GM21786 (cell line): ENCODE measurements at regions not wholly inside any gene's neighbourhood (a gene's known extent, or its start where the extent isn't known, plus 50 kb on each side); places are given as distances from the start of the nearest gene placed in this dataset.

ENCODE experiments used
- ATAC-seq: cut with Tn5 transposase; IDR thresholded peaks from one replicate; pipeline ENCODE4 v1.9.1; 2021; ENCODE audit not compliant: unreplicated experiment

DNA sequence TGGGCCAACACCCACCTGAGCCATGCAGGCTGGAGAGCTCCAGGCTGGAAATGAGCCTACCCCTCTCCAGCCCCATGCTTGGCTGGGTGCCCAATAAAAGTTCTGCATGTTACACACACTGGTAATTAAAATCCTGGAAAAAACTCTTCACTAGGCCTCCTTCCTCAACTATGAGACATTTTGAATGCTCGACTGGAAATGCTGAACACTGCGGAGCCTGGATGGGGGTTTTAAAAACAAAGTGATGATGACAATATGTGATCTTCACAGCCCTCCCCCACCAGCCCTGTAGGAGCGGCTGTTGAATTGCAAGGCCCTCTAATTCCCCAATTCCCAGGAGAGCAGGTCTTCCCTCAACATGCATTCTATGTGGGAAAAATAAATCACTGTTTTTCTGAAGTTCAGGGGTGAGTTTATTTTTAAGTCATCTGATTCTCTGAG, 179.2 kb downstream of the TTC32 start:
- ATAC-seq, result no peak

- no peak for ATAC-seq
These were observed 181.5 kb downstream of the TTC32 start for GRCh38 chr2:19720306-19720705.

DNA sequence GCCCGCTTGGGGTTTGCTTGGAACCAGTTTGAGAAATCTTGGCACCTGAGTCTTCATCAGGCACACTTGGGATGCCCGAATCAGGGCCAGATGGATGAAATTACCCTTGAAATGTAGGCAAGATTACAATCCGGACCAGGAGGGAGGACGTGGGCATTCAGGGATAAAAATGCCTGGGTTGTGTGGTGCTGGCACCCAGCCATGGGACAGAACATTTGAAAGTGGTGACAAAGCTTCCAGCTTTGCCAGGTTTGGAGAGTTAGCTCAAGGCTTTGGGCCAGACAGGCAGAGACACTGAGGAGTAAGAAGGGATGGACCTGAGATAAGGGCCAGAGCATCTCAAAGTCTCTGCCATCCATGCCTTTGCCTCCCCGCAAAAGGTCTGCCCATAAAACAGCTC, 182.2 kb downstream of the TTC32 start:
- no peak for ATAC-seq

GRCh38 chr2:19717446-19717845, 184.3 kb downstream of the TTC32 start:
- no peak for ATAC-seq

DNA sequence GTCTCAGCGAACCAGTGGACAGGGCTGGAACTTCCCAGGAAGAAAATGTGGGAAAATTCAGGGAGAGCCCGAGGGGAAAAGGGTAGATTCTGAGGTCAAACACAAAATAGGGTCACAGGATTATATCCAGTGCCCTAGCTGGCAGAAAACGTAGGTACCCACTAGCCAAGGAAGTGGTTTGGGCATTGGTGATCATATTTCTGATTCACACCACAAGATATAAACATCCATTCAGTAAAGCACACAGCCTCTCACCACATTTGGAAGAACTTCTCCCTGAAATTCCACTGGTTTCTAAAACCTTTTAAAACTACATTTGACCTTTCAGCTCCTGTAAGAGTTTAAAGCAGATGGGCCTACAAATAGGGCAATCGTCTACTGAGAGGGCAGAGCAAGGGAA, 186.9 kb downstream of the TTC32 start:
- no peak for ATAC-seq

DNA sequence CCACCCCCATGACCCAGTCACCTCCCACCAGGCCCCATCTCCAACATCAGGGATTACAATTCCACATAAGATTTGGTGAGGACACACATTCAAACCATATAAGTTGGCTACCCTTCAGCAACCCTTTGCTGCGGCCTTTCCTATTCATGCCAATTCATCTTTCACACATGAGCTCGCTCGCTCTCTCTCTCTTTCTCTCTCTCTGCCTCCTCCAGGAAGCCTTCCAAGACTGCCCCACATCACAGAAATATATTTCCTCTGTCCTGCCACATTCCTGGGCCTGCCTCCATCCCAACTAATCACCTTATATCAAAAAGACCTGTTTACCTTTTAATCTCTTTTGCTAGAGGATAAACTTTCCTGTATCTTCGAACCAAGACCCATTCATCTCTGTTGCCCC, 188.9 kb downstream of the TTC32 start:
- ATAC-seq, result no peak

- ATAC-seq, result no peak
These were observed 190.1 kb downstream of the TTC32 start for GRCh38 chr2:19711470-19712372.

GRCh38 chr2:19710230-19710629, 191.6 kb downstream of the TTC32 start:
- ATAC-seq, result no peak

DNA sequence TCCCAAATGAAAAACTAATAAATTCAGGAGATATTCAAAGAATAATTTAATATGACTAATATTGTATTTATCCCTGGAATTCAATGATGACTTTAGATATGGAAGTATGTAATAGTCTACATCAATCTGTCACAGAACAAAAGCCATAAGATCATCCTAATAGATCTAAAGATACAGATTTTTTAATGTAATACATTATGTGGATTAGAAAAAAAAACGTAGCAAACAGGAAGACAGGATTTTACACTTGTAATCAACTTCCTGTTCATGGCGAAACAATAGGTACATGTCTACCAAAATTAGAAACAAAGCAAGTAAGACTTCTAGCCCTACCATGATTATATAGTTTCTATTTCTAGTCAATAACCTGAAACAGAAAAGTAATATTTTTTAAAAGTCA, 192.2 kb downstream of the TTC32 start:
- no peak for ATAC-seq

- no peak for ATAC-seq
These were observed 193.0 kb downstream of the TTC32 start for GRCh38 chr2:19708776-19709175.

- ATAC-seq, result no peak
These were observed 195.5 kb downstream of the TTC32 start for GRCh38 chr2:19706332-19706731.

- no peak for ATAC-seq
These were observed 199.5 kb downstream of the TTC32 start for GRCh38 chr2:19702267-19702666.

- ATAC-seq, result no peak
These were observed 200.8 kb downstream of the TTC32 start for GRCh38 chr2:19700861-19701585.

DNA sequence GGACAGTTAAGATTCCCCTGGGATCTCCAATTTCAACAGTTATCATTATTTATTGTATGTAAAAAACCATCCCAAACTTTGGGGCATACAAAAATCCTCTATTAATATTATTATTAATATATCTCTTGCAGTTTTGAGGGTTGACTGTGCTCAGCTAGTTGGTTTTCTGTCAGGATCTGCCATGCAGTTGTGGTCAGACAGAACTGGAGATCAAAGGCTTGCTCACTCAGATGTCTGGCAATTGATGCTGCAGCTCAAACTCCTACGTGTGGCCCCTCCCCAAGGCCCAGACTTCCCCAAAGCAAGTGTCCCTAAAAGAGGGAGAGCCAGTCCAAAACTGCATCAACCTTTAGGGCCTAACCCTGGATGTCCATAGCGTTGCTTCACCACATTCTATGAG, 204.7 kb downstream of the TTC32 start:
- no peak for ATAC-seq

GRCh38 chr2:19695706-19696105, 206.1 kb downstream of the TTC32 start:
- no peak for ATAC-seq

DNA sequence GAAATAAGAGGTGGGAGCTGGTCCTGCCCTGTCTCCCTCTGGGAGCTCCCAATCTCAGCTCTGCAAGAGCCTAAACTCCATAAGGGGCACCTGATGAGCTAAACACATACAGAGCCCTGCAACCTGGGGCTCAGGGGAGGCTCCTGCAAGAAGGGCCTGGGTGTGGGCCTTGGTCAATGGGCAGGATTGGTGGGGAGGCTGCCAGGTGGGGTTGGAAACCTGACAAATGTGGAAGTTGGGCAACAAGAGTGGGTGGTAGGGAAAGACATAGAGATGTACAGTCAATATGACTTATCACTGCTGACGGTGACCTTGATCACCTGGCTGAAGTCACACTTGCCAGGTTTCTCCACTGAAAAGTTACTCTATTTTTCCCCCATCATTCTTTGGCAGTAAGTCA, 209.9 kb downstream of the TTC32 start:
- ATAC-seq, result no peak

GRCh38 chr2:19690429-19690828, 211.4 kb downstream of the TTC32 start:
- ATAC-seq, result no peak

DNA sequence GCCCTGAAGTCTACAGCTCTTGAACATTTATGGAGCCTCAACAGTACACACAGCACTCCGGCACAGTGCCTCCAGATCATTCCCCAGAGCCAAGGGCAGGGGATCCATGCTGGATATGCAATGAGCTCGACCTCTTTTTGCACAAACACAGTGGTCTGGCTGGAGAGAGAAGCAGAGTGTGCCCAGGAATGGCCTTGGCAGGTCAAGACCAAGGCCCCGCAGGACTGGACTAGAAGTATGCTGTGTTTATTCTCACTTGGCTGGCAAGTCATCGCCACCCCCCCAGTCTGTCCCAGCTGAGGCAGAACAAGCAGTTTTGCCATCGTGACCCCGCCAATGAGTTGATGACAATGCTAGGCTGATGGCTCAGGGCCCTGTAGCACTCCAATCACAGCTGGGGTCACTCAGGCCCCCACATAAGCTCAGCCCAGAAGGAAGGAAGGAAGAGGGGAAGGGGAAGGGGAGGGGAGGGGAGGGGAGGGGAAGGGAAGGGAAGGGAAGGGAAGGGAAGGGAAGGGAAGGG, 212.1 kb downstream of the TTC32 start:
- ATAC-seq, result no peak

- no peak for ATAC-seq
These were observed 213.7 kb downstream of the TTC32 start for GRCh38 chr2:19688059-19688458.

DNA sequence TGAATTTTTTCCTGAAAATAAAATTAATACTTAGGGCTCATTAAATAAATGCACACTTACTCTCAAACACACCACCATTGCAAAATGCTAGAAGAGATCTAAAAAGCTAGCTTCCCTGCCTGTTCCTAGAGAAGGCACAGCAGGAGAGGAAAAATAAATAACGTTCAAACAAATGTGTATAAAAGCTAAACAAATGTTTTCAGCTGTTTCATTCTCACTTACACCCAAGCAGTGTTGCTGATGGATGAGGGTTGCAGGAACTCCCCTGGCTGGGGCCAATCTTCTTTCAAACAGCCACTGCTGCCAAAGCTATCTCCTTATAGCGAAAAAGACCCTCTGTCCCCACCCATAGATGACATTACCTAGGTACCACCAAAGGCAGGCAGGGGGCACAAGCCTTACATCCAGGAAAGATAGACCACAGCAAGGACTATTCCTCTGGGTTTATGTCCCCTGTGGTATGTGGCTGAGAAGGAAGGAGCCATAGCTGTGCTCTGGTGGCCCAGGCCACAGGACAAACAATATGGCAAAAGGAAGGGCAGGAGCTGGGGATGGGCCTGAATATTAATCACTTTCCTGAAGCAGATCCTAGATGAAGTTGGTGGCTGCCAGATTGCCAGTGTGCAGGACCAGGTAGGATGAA, 214.6 kb downstream of the TTC32 start:
- no peak for ATAC-seq

DNA sequence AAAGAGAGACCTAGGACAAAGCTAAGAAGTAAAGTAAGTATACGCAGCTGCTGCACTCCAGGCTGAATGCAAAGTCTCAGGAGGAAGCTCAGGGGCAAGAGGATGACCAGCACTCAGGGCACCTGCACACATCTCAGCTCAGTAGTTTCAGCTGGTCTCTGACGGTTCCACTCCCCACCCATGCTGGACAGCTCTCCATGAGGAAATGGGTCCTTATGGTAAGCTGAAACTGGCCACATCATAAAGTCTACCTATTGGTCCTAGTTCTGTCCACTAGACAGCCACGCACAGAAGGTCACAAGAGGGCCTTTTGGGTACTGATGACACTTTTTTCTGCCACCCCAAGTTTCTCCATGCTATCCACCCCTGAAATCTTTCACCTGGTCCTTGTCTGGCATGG, 215.3 kb downstream of the TTC32 start:
- no peak for ATAC-seq

GRCh38 chr2:19685731-19686130, 216.1 kb downstream of the TTC32 start:
- ATAC-seq, result no peak
